ENCODE measurements at regions not wholly inside any gene's neighbourhood (a gene's known extent, or its start where the extent isn't known, plus 50 kb on each side); places are given as distances from the start of the nearest gene placed in this dataset.

DNA sequence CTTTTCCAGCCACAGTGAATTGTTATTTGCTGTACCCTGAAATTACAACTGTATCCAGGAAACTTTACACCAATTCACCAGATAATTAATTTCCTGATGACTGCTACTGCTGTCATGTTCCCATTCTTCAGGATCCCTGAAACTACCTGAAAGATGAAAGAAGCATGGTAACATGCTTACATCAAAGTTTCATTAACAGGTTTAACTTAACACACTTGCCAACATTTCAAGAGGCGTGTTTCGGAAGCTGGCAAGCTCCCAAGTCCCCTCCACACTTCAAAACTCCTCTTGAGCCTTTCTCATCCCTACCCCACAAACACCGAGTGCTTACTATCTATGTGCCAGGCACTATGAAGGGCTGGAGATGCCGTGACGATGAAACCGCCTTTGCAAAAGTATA lies 88.6 kb downstream of the MPP7 start:
- no peak for ATAC-seq
- in situ Hi-C loops (cut with MboI), result no loop called here
- Histone ChIP-seq H4K20me1 (replicated peaks; ENCODE audit: control insufficient read depth, insufficient read depth, low read length) (no peaks in the 10 kb centered on the region), H3K4me3 (no peak overlapping the region), H3K4me1 (replicated peaks in 1 of 2; ENCODE audit: control insufficient read depth in 2 of 2, insufficient read depth in 2 of 2, low read length in 2 of 2) (no peaks in the 10 kb centered on the region), H3K4me2 (ENCODE audit: insufficient read depth, low read length) (no peak overlapping the region), H3K27ac (ENCODE audit: extremely low read depth, low read depth, low read length) (no peak overlapping the region), H3K9me3 (replicated peaks; ENCODE audit: control insufficient read depth, insufficient read depth, low read depth, low read length) (no peaks in the 10 kb centered on the region), H3K79me2 (ENCODE audit: control insufficient read depth, insufficient read depth, low read length) (no peaks in the 10 kb centered on the region), H3K36me3 (ENCODE audit: control insufficient read depth, insufficient read depth, low read length) (no peaks in the 10 kb centered on the region), H3K27me3 (ENCODE audit: control insufficient read depth in 2 of 2, insufficient read depth in 2 of 2, low read length in 2 of 2) (no peaks in the 10 kb centered on the region; a peak in 2 of 5 replicates), H2AFZ (ENCODE audit: low read depth, low read length) (no peak overlapping the region), H3K9ac (ENCODE audit: insufficient read depth in 1 of 2, low read depth in 2 of 2, low read length in 2 of 2) (no peak overlapping the region), H3K9me1 (ENCODE audit: control insufficient read depth, insufficient read depth, low read length) (no peaks in the 10 kb centered on the region)
- no TSS peak for BruUV-seq (replicated peaks)
- whole genome bisulfite sequencing (ENCODE audit: insufficient coverage, low coverage, missing lambda C conversion rate), result 0% methylated on average over 6 of the region's 6 CpGs
- POLR2A ChIA-PET, result interaction anchor here (0.6 kb wide), 2 partner anchors 20 to 1705 kb away, joined by 3 read pairs; no protein-coding TSS in a partner anchor
- FAIRE-seq, result no peak
- no peak for DNase-seq (ENCODE audit: extremely low read depth in 1 of 4, low spot score in 3 of 4)
- intact Hi-C loops (cut with micrococcal nuclease), result no loop called here
- CTCF ChIA-PET (ENCODE audit: low intra/inter-chr PET ratio), result no interaction called here
- TF ChIP-seq DIDO1 (tag; IDR thresholded peaks at IDR 0.05; ENCODE audit: low read depth), result no peak
- no peak for TF ChIP-seq NEUROD1 (IDR thresholded peaks at IDR 0.05; ENCODE audit: borderline replicate concordance, low read depth, low read length, partially characterized antibody)
- no peak for TF ChIP-seq POLR2AphosphoS2 (IDR thresholded peaks at IDR 0.05; ENCODE audit: low read length)
- TF ChIP-seq, protein P1, sequence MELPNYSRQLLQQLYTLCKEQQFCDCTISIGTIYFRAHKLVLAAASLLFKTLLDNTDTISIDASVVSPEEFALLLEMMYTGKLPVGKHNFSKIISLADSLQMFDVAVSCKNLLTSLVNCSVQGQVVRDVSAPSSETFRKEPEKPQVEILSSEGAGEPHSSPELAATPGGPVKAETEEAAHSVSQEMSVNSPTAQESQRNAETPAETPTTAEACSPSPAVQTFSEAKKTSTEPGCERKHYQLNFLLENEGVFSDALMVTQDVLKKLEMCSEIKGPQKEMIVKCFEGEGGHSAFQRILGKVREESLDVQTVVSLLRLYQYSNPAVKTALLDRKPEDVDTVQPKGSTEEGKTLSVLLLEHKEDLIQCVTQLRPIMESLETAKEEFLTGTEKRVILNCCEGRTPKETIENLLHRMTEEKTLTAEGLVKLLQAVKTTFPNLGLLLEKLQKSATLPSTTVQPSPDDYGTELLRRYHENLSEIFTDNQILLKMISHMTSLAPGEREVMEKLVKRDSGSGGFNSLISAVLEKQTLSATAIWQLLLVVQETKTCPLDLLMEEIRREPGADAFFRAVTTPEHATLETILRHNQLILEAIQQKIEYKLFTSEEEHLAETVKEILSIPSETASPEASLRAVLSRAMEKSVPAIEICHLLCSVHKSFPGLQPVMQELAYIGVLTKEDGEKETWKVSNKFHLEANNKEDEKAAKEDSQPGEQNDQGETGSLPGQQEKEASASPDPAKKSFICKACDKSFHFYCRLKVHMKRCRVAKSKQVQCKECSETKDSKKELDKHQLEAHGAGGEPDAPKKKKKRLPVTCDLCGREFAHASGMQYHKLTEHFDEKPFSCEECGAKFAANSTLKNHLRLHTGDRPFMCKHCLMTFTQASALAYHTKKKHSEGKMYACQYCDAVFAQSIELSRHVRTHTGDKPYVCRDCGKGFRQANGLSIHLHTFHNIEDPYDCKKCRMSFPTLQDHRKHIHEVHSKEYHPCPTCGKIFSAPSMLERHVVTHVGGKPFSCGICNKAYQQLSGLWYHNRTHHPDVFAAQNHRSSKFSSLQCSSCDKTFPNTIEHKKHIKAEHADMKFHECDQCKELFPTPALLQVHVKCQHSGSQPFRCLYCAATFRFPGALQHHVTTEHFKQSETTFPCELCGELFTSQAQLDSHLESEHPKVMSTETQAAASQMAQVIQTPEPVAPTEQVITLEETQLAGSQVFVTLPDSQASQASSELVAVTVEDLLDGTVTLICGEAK (IDR thresholded peaks at IDR 0.05), result no peak
- TF ChIP-seq, protein P1 (CRISPR knock-in tag; IDR thresholded peaks at IDR 0.05), result no peak
- TF ChIP-seq, protein P2, sequence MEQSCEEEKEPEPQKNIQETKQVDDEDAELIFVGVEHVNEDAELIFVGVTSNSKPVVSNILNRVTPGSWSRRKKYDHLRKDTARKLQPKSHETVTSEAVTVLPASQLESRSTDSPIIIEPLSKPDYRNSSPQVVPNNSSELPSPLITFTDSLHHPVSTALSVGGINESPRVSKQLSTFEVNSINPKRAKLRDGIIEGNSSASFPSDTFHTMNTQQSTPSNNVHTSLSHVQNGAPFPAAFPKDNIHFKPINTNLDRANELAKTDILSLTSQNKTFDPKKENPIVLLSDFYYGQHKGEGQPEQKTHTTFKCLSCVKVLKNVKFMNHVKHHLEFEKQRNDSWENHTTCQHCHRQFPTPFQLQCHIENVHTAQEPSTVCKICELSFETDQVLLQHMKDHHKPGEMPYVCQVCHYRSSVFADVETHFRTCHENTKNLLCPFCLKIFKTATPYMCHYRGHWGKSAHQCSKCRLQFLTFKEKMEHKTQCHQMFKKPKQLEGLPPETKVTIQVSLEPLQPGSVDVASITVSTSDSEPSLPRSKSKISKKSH (CRISPR knock-in tag; IDR thresholded peaks at IDR 0.05), result no peak
- TF ChIP-seq, protein P3, sequence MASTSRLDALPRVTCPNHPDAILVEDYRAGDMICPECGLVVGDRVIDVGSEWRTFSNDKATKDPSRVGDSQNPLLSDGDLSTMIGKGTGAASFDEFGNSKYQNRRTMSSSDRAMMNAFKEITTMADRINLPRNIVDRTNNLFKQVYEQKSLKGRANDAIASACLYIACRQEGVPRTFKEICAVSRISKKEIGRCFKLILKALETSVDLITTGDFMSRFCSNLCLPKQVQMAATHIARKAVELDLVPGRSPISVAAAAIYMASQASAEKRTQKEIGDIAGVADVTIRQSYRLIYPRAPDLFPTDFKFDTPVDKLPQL (IDR thresholded peaks at IDR 0.05; ENCODE audit: extremely low read depth, insufficient read length), result no peak
- TF ChIP-seq, protein P4, sequence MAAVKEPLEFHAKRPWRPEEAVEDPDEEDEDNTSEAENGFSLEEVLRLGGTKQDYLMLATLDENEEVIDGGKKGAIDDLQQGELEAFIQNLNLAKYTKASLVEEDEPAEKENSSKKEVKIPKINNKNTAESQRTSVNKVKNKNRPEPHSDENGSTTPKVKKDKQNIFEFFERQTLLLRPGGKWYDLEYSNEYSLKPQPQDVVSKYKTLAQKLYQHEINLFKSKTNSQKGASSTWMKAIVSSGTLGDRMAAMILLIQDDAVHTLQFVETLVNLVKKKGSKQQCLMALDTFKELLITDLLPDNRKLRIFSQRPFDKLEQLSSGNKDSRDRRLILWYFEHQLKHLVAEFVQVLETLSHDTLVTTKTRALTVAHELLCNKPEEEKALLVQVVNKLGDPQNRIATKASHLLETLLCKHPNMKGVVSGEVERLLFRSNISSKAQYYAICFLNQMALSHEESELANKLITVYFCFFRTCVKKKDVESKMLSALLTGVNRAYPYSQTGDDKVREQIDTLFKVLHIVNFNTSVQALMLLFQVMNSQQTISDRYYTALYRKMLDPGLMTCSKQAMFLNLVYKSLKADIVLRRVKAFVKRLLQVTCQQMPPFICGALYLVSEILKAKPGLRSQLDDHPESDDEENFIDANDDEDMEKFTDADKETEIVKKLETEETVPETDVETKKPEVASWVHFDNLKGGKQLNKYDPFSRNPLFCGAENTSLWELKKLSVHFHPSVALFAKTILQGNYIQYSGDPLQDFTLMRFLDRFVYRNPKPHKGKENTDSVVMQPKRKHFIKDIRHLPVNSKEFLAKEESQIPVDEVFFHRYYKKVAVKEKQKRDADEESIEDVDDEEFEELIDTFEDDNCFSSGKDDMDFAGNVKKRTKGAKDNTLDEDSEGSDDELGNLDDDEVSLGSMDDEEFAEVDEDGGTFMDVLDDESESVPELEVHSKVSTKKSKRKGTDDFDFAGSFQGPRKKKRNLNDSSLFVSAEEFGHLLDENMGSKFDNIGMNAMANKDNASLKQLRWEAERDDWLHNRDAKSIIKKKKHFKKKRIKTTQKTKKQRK (IDR thresholded peaks at IDR 0.05; ENCODE audit: borderline replicate concordance, low read depth, low read length), result no peak
